ENCODE measurements at regions not wholly inside any gene's neighbourhood (a gene's known extent, or its start where the extent isn't known, plus 50 kb on each side); places are given as distances from the start of the nearest gene placed in this dataset.

DNA sequence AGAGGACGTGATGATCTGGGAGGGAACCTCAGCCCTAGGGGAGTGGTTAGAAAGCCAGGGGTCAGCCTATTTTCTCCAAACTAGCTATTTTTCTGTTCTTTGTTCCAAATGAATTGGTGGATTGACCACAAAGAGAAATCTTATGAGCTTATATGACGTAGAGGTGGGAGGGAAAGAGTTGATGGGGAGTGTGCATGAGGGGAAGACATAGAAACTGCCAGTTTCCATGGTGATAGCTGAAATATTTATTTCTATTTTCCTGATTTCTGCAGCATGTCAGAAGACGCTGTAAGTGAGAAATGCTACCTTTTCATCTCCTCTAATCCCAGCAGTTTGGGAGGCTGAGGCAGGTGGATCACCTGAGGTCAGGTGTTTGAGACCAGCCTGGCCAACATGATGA lies 51.4 kb upstream of the CISTR start:
- DNase-seq = no peak

DNA sequence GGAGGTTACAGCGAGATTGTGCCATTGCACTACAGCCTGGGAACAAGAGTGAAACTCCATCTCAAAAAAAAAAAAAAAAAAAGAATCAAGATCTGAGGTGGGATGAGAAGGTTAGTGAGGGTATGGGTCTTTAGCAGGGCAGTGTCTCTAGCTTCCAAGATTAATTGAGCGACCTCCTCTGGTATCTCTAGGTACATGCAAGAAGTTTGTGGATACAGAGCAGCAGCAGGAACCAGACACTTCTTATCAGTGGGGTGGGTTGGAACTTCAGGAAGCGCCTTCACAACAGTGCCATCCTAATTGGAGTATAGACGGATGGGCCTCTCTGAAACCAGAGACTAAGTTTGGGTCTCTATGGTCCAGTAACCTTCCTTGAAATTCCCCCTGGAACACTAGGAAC lies 51.9 kb upstream of the CISTR start:
- DNase-seq = no peak

DNA sequence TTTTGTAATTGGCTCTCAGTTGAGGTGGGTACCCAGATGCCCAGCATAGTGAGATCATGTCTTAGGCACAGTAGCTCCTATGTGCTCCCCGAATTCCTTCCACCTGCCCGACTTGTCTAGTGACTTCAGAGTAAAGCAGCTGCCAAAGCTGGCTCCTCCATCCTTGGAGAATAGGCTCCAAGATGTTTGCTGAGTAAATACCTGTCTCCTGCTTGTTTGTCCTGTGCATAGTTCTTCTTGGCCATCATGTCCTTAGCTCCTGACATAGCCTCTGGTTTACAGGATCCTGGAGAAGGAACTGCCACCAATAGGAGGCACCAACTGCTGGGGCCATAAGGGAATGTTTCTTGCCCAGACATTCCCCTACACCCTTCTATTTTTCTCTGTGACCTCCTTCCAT lies 52.6 kb upstream of the CISTR start:
- no peak for DNase-seq

DNA sequence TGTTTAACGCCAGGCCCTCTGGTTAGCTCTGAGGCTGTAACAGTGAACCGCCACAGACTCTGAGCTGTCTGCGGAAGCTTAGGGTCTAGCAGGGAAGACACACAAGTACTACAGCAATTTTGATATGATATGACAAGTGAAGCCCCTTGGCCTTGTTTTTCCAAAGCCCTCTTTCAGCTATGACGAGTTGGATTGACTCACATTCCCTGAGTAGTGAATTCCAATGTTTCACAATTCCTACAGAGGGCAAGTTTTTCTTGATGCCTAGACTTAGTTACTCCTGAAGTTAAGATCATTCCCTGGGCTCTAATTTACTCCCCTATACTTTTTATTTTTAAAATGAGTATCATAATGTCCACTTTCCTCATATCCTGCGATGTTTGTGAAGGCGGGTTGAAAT lies 53.3 kb upstream of the CISTR start:
- no peak for DNase-seq

DNA sequence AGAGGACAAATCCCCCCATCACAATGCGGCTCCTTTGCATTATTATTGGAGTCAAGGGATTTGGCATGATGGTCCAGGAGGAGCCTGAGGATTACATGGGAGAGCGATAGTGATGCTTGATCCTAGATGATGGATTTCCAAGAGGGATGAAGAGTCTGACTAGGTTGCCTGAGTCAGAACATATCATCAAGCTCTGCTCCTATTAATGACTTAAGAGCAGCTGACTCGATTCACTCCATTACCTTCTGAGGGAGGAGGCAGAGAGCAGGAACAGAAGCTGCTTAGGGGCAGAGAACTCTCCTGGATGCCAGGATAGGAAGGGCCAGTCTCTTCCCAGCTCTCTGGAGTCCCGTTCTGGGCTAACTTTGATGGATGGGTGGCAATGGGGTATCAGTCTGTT lies 54.0 kb upstream of the CISTR start:
- DNase-seq = no peak

DNA sequence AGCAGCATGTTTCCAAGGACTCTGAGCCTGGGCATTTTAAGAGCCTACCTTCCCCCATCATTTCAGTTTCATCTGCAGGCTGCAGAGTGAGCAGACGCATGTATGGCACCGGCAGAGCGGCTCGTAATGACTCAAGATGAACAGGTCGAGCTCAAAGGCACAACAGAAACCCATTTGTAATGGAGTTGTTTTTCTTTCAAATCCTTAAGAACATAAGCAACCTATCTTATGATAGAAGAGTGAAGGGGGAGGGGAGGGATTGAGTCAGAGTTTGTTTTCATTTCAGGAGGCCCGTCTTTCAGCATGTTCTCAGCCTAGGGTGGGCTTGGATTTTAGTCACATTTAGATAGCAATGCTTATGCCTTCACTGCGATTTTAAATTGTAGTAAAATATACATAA lies 54.9 kb upstream of the CISTR start:
- DNase-seq = no peak

DNA sequence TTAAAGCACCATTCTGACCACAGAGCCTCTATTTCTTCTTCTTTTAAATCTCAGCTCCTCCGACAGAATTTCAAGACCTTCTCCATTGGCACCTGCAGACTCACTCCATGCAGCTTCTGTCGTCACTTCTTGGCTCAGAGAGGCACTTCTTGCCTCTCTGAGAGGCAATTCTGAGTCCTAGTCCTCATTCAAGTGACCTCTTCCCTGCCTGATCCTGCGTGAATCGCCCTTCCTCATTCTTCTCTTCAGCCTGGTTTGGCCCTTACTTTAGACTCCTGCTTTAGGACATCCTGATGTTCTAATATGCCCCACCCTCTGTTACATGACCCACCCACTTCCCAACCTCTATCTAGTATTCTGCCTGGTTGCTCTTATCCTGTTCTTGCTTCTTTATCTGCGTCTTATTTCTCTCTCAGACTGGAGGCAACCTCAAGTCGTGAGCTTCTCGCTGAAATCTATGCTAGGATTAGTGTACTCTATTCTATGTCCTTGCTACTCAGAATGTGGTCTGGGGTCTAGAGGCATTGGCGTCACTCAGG lies 55.6 kb upstream of the CISTR start:
- DNase-seq = no peak

DNA sequence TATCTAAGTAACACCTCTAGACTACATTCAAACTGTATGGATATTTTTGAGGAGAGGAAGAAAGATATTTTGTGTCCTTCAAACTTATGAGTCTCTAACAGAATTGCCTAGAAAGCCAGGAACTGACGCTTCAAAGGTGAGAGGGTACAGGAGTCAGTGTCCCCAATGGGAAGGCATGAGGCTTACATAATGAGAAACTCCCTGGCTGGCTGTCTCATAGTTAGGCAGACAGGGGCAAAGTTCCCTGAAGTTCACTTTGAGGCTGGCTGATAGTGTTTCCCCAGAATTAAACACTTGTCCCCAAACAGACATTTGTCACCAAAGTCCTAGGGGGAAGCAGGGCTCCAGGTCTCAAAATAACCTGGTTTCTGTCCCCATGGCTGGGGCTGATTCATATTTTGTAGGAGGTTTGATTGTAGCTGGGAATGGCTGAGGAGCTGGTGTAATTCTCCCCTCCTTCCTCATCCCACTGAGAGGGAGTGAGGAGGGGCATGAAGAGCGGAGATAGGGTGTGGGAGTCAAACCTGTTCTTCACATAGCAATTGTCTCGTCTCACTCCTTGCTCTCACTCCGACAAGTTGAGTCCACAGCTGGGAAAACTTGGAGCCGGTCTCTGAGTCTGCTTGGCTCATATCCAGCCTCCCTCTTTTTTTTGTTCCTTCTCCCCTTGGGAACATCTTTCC lies 56.4 kb upstream of the CISTR start:
- DNase-seq = no peak

DNA sequence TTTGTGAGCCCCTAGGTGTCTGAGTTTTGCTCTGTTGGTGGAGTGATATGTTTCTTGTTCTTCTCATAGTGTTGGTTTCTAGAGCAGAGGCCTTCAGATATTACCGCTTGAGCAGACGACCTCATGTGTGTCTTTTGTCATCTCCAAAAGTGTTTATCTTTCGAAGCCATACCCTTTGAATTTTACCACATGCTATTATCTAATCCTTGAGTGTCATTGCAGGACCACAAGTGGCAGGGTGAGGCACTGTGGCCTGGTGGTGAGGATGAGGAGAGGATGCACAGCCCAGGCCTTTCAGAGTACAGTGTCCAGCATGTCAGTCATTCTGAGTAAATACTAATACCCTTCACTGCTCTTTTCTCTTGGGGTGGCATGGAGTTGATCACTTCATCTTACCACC lies 57.2 kb upstream of the CISTR start:
- no peak for DNase-seq

DNA sequence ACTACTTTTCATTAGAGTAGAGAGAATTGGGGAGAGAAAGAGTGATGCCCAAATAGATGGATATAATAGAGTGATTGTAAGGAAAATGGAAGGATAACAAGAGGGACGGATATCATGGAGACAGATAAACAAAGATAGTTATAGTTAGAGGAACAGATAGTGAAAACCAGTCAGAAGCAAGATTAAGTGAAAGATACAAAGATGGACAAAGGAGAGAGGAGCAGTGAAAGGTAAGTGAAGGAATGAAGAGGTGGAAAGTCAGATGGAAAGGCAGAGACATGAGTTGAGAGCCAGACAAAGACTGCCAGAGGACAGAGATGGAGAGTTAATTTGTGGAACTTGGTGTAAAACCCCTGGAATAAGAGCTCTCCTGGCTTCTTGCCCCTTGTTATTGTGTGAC lies 59.2 kb upstream of the CISTR start:
- no peak for DNase-seq

DNA sequence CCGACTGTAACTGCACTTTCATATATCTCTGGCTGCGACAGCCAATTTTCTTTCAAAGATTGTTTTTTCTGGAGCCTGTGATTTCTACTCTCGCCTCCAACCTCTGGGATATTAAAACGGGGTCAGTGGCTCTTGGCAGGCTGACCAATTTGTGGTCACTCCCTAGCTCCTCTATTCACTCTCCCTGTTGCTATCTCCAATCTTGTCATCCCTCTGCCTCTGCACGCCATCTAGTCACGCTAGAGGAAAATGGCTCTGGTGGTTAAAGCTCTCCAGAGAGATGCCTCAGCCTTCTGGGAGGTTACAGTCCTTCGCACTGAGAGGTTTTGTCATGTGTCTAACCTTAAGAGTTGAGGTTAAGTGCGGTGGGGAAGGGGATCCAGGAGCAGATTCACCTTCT lies 59.8 kb upstream of the CISTR start:
- DNase-seq = no peak

DNA sequence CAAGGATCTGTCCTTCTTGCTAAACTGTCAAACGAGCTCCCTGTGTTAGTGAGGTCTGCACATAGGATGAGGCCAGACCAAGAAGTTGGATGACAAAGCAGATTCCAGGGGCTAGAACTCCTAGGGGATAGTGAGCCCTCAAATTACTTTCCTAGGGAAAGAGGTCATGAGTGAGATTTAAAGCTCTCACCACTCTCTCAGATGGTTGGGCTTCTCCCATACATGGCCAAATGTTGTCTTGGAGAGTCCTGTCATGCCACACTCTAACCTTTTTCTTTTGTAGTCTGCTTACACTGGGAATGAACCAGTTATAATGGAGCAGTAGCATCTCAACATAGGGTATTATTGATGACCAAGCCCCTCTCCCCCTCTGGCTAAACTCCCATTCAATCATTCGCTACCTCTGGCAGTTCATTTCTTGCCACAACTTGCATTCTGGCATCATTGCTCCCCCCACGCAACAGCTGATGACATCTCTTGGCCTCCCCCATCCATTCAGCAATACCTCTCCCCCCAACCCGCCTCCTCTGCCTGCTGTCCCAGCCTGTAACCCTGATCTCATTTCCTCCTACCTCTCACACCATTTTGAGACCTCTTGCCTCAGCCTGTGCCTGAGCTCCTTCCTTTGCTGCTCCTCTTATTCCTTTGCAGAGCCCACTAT lies 64.7 kb upstream of the CISTR start:
- DNase-seq = no peak

DNA sequence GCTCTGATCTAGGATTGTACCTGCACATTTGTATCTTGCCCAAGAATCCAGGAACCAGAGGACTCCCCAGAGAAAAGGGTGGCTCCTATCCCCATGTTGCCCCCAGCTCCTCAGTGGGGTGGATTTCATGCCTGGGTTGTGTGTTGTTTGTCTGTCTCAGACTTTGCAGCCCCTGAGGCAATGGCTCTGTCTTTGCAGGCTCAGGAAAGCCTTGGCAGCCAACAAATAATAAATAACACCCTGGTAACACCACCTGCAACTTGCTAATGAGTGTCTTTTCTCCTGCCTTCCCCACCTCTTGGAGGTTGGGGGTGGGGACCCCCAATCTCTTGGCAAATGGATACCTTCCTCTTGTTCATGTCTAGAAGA lies 65.2 kb upstream of the CISTR start:
- no peak for DNase-seq

DNA sequence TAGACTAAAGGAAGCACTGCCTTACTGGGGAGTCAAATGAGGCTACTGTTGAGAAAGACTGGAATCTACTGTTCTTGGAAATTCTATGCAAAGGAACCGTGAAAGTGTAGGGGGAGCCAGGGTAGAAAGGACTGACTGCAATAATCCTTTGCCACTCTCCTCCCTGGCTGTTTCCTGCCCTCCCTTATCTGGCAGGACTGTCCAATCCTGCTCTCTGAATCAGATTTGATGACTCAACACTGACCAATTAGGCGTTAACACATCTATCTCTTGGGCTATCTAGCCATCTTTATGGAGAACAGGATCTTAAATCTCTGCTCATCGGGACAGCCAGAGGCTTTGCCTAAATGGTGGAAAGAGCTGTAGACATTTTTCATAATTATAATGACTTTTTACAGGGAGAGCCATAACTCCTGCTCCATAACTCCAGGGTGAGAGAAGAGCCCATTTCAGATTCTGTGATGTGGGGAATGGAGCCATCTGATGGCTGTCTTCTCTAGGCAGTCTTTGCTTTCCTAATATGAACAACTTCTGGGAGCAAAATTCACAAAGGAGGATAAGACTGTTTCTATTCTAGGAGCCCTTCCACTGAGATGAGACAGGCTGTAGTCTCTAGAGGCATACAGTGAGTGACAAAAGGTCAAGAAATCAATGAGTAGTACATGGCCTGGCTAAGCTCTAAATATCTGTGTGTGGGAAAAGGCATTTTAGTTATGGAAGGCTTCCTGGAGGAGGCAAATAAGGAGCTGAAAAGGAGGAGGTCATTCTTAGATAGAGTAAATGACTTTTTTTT lies 68.9 kb upstream of the CISTR start:
- no peak for DNase-seq

DNA sequence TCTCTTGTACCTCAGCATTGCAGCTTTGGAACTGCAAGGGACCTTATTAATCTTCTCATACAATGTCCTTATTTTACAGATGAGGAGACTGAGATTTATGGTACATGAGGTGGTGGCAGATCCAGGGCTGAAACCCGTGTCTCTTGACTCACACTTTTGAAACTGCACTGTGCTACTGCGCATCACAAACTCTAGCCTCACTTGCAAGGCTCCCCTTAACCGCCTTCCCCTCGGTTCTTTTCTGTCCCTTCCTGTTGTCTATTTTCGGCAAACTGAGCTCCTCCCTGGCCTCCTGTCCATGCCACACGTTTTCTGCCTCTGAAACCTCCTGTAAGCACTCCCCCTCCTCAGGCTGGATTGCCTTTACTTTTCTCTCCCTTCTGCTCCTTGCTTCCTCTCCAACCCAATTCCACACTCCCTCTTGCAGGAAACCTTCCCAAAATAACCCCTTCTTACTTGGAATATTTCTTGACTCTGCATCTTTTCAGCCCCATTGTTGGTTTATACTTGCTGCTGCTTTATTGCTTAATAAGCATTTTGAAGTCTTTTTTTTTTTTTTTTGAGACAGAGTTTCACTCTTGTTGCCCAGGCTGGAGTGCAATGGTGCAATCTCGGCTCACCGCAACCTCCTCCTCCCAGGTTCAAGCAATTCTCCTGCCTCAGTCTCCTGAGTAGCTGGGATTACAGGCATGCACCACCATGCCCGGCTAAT lies 72.4 kb upstream of the CISTR start:
- no peak for DNase-seq

DNA sequence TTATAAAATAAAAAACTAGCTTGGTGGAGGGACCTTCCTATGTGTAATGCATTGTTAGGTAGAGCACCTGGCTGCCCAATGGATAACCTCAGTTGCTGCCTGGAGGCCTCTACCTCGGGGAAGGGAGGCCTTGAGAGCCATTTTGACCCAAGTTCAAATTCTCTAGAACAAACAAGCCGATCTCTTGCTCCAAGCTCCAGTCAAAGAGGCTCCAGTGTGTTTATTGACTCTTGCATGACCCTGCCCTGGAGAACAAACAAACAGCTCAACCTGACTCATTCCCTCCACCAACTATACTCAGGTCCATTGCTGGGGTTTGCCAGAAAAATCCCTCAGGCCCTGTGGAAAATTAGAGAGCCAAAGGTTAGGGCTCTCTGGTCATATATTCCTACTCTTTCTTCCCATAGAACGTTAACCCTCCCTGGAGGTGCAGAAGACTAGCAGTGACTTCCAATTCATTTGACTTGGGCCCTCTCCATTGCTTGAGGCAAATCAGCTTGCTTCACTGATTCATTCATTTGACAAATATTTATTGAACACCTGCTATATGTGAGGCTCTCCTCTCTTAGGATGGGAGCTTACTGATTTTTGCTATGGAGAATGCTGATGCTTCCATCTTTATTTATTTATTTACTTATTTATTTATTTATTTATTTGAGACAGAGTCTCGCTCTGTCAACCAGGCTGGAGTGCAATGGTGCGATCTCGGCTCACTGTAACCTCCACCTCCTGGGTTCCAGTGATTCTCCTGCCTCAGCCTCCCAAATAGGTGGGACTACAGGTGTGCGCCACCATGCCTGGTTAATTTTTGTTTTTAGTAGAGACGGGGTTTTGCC lies 73.7 kb upstream of the CISTR start:
- no peak for DNase-seq

DNA sequence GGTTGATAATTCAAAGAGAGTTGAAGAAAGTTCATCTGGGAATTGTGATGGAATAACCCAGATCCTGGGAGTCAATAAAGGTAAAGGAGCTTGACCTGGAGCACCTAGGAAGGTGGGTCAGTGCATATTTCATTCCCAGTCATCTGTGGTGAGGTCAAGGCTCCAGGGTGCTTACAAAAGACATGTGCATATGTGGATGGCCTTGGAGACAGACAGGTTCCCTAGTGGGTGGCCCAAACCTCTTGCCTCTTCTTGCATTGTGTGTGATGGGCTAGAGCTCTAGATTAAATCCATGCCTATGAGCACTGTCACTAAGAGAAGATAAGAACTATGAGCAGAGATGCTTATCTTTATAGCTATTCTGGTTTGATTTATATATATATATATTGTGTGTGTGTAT lies 75.5 kb upstream of the CISTR start:
- DNase-seq = no peak

DNA sequence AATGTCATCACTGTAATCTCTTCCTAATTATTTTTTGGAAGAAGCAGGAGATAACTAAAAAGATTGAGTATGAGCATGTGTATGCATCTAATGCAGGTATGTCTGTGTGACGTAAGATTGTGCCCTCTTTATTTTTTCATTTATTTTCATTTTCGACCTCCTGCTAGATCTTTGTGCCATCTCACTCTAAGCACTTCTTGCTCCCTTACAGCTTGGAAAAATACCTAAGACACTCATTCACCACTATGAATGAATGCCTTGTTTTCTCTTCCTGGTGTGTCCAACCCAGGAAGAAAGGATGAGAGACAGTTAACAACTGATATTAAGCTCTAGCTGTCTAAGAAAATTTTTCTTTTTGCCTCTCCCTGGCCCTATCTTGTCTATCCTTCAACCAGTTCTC lies 76.8 kb upstream of the CISTR start:
- no peak for DNase-seq

DNA sequence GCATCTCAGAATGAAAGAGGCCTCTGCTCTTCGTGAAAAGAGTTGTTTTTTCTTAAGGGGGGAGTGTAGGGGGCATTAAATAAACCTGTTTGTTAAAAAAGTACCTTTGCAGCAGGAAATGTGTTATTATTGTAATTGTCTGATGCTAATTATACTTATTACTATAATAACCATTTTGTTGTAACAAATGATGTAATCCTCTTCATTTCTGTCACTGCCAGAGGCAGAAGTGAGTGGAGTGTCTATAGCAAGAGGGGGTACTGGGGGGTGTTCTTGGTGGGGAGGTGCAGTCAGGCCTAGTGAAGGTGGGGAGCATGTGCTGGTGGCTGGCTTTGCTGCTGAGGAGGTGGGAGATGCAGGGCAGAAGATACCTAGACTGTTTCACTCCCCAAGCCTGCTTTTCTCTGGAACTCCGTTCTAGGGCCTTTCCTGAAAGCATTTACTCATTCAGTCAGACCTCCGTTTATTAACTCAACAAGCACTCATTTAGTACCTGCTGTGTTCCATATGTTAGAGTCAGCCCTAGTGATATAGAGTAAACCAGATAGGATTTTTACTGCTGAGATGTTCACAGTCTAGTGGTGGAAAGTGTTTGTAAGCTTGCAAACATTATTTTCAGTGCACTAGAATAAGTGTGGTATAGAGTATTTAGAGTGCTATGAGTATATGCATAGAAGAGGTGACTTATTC lies 77.5 kb upstream of the CISTR start:
- DNase-seq = no peak

DNA sequence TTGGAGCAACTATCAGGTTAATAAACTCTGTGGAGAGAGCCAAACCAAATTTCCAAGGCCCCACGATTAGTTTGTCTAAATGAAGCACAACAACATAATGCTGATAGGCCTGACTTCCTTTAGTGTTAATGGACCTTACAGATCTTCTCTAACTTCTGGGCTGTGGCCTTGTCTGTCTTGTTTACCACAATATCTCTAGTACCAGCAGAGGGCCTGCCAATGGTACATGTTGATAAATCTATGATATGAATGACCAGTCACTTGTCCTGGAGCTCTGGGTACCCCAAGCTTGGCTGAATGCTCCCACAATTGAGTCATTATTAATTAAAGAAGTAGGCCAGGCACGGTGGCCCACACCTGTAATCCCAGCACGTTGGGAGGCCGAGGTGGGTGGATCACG lies 78.9 kb upstream of the CISTR start:
- DNase-seq = no peak

DNA sequence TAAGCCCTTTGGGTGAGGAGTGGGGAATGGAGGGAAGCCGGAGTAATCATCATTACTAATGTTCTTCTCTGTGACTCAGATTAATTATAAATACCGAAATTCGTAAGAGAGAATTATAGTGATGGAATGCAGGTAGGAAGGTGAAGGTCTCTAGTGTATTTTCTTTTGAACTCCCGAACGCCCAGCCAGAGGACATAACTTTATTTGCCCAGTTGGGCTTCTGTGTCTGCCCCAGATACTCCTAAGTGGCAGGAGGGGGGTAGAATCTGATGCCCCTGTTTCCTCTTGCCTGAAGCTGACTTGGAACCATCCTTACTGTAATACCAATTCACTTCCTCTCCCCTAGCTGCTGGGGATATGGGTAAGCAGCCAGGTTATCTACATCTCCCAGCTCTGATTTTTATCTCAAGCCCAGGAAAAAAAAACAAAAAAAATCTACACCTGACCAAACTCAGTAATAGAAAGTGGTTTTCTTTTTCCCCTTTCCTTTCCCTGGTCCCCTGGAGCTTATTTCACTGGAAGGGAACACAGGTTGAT lies 84.4 kb upstream of the CISTR start:
- DNase-seq = no peak

DNA sequence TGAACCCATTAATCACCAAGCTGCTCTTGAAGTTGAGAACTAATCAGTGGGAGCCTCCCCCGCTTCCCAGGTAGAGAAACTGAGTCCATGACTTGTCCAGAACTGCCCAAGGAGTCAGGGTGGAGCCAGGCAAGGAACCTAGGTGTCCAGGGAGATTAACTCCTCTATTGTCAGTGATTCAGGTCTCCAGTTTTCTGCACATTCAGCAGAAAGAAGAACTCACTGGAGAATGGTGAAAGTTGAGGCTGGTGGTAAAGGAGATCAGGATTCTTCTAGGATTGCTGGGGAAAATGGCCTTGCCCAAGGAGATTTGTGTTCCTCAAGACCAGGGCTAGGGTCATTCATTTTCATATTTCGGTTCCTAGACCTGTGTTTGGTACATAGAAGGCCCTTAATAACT lies 87.2 kb upstream of the CISTR start:
- no peak for DNase-seq
